IMR-90 (cell line): ENCODE measurements at regions not wholly inside any gene's neighbourhood (a gene's known extent, or its start where the extent isn't known, plus 50 kb on each side); places are given as distances from the start of the nearest gene placed in this dataset.

Source experiments
- ATAC-seq: fragments of 200-7000 bp; cut with Tn5 transposase; 2 replicates; pipeline ENCODE4 v1.9.1; 2020; ENCODE audit warnings: low read depth, mild to moderate bottlenecking, moderate library complexity
- BruUV-seq: library from RNA; stranded (reverse); fragments of 400-500 nt; replicated peaks from 2 replicates; lab custom pipeline; 2021; lab: Mats Ljungman, UMichigan
- CTCF ChIA-PET: fragments of 300-600 bp; formaldehyde crosslinking; extraction: SDS; loops from one replicate; lab custom pipeline; 2021; ENCODE audit warnings: antibody characterized with exemption; lab: Yijun Ruan, JAX
- POLR2A ChIA-PET: fragments of 300-600 bp; sonication (Branson Sonifier 250); formaldehyde crosslinking; loops from one replicate; lab custom pipeline; 2022; ENCODE audit warnings: antibody characterized with exemption; ENCODE audit not compliant: unreplicated experiment; lab: Charles Lee
- DNase-seq: peaks from one replicate; pipeline ENCODE4 v3.0.0; 2013
- H2AFZ ChIP-seq: replicated peaks from 2 replicates; pipeline ENCODE3; 2013; ENCODE audit warnings: low read length, mild to moderate bottlenecking; ENCODE audit not compliant: poor library complexity
- H2AK5ac ChIP-seq: 2 replicates; pipeline ENCODE4 v1.6.1; 2013; ENCODE audit warnings: low read depth, low read length, inconsistent platforms
- H2AK9ac ChIP-seq: replicated peaks from 2 replicates; pipeline ENCODE3; 2013; ENCODE audit warnings: mild to moderate bottlenecking, low read depth, low read length, moderate library complexity; ENCODE audit not compliant: poor library complexity
- H2BK120ac ChIP-seq: 2 replicates; pipeline ENCODE4 v1.6.1; 2013; ENCODE audit warnings: low read depth, low read length, inconsistent platforms
- H2BK15ac ChIP-seq: 3 replicates; pipeline ENCODE4 v1.6.1; 2013; ENCODE audit warnings: low read depth, low read length, inconsistent platforms
- H2BK20ac ChIP-seq: 2 replicates; pipeline ENCODE4 v1.6.1; 2013; ENCODE audit warnings: low read depth, mild to moderate bottlenecking, inconsistent platforms, low read length, moderate library complexity
- H2BK5ac ChIP-seq: 2 replicates; pipeline ENCODE4 v1.6.1; 2013; ENCODE audit warnings: mild to moderate bottlenecking, low read depth, low read length, inconsistent platforms; ENCODE audit not compliant: poor library complexity, severe bottlenecking
- H3K14ac ChIP-seq: replicated peaks from 2 replicates; pipeline ENCODE4 v1.6.1; 2013; ENCODE audit warnings: low read depth, low read length, inconsistent platforms
- H3K18ac ChIP-seq: 2 replicates; pipeline ENCODE4 v1.6.1; 2013; ENCODE audit warnings: low read depth, low read length, control low read depth
- H3K23ac ChIP-seq: 2 replicates; pipeline ENCODE4 v1.6.1; 2013; ENCODE audit warnings: low read depth, low read length, inconsistent platforms
- H3K27ac ChIP-seq: 2 replicates; pipeline ENCODE4 v1.5.1; 2013; ENCODE audit warnings: mild to moderate bottlenecking, control low read depth, low read length; ENCODE audit not compliant: insufficient read depth
- H3K27me3 ChIP-seq: 2 replicates; pipeline ENCODE4 v1.6.1; 2013; ENCODE audit warnings: low read length; ENCODE audit not compliant: control insufficient read depth, insufficient read depth
- H3K36me3 ChIP-seq: 2 replicates; pipeline ENCODE4 v1.6.1; 2013; ENCODE audit warnings: low read length, mixed read lengths; ENCODE audit not compliant: control insufficient read depth, insufficient read depth
- H3K4ac ChIP-seq: 2 replicates; pipeline ENCODE4 v1.6.1; 2013; ENCODE audit warnings: low read depth, low read length, inconsistent platforms
- H3K4me1 ChIP-seq: 2 replicates; pipeline ENCODE4 v1.6.1; 2013; ENCODE audit warnings: low read length, mixed read lengths; ENCODE audit not compliant: control insufficient read depth, insufficient read depth
- H3K4me2 ChIP-seq: 2 replicates; pipeline ENCODE4 v1.6.1; 2013; ENCODE audit warnings: low read depth, mild to moderate bottlenecking, control low read depth, low read length, moderate library complexity
- H3K4me3 ChIP-seq: 2 replicates; pipeline ENCODE4 v1.5.1; 2013; ENCODE audit warnings: low read depth, mild to moderate bottlenecking, control low read depth, low read length, moderate library complexity; ENCODE audit not compliant: insufficient read depth
- H3K56ac ChIP-seq: 2 replicates; pipeline ENCODE4 v1.6.1; 2013; ENCODE audit warnings: low read length, inconsistent platforms; ENCODE audit not compliant: insufficient read depth; ENCODE audit errors: extremely low read depth
- H3K79me1 ChIP-seq, 2 experiments: 2 replicates each; pipeline ENCODE4 v1.6.1; 2013; ENCODE audit warnings: low read length in 2 of 2, inconsistent platforms in 1 of 2, low read depth in 1 of 2
- H3K9ac ChIP-seq: 2 replicates; pipeline ENCODE4 v1.6.1; 2013; ENCODE audit warnings: low read depth, low read length, control low read depth
- H3K9me1 ChIP-seq: 2 replicates; pipeline ENCODE4 v1.6.1; 2013; ENCODE audit warnings: low read length, inconsistent platforms; ENCODE audit not compliant: insufficient read depth
- H3K9me3 ChIP-seq: 2 replicates; pipeline ENCODE4 v1.6.1; 2013; ENCODE audit warnings: low read length; ENCODE audit not compliant: control insufficient read depth, insufficient read depth
- H4K20me1 ChIP-seq: 2 replicates; pipeline ENCODE4 v1.6.1; 2013; ENCODE audit warnings: low read length, inconsistent platforms; ENCODE audit not compliant: insufficient read depth
- H4K5ac ChIP-seq: 2 replicates; pipeline ENCODE4 v1.6.1; 2013; ENCODE audit warnings: mild to moderate bottlenecking, low read depth, low read length, control low read depth
- H4K8ac ChIP-seq, 2 experiments: 2 replicates each; pipeline ENCODE4 v1.6.1; 2013; ENCODE audit warnings: low read depth in 2 of 2, low read length in 2 of 2, control low read depth in 1 of 2, inconsistent platforms in 1 of 2
- H4K91ac ChIP-seq: 2 replicates; pipeline ENCODE4 v1.6.1; 2013; ENCODE audit warnings: low read depth, low read length, inconsistent platforms; ENCODE audit not compliant: insufficient read depth
- BHLHE40 ChIP-seq: fragments of 150-350 bp; IDR thresholded peaks from 2 replicates; pipeline ENCODE4 v1.6.1; 2016; ENCODE audit warnings: mild to moderate bottlenecking, low read depth, low read length
- CEBPB ChIP-seq: IDR thresholded peaks from 2 replicates; pipeline ENCODE4 v1.6.1; 2012; ENCODE audit warnings: low read depth, low read length, improper control_type of control experiment
- CHD1 ChIP-seq: IDR thresholded peaks from 2 replicates; pipeline ENCODE4 v1.6.1; 2012; ENCODE audit warnings: low read depth, low read length, improper control_type of control experiment
- CTCF ChIP-seq: conservative IDR thresholded peaks from 2 replicates; pipeline ENCODE4 v1.5.1; 2012; ENCODE audit warnings: mild to moderate bottlenecking, low read depth, low read length, improper control_type of control experiment
- ELK1 ChIP-seq: fragments of 150-350 bp; IDR thresholded peaks from 2 replicates; pipeline ENCODE4 v1.6.1; 2016; ENCODE audit warnings: low read depth, mild to moderate bottlenecking, low read length, moderate library complexity, borderline replicate concordance
- FOS ChIP-seq: fragments of 150-350 bp; IDR thresholded peaks from 2 replicates; pipeline ENCODE4 v1.6.1; 2016; ENCODE audit warnings: low read depth, low read length
- MAFK ChIP-seq: IDR thresholded peaks from 2 replicates; pipeline ENCODE4 v1.6.1; 2012; ENCODE audit warnings: low read depth, low read length, improper control_type of control experiment
- MAZ ChIP-seq: IDR thresholded peaks from 2 replicates; pipeline ENCODE4 v1.6.1; 2012; ENCODE audit warnings: low read depth, mild to moderate bottlenecking, low read length, improper control_type of control experiment, moderate library complexity, borderline replicate concordance
- MXI1 ChIP-seq: IDR thresholded peaks from 2 replicates; pipeline ENCODE4 v1.6.1; 2012; ENCODE audit warnings: low read depth, mild to moderate bottlenecking, low read length, moderate library complexity, borderline replicate concordance
- NFE2L2 ChIP-seq: fragments of 150-350 bp; IDR thresholded peaks from 2 replicates; pipeline ENCODE4 v1.6.1; 2016; ENCODE audit warnings: low read depth, mild to moderate bottlenecking, low read length
- POLR2A ChIP-seq: IDR thresholded peaks from 2 replicates; pipeline ENCODE4 v1.6.1; 2012; ENCODE audit warnings: mild to moderate bottlenecking, low read depth, low read length
- RAD21 ChIP-seq: IDR thresholded peaks from 2 replicates; pipeline ENCODE4 v1.6.1; 2012; ENCODE audit warnings: low read length, improper control_type of control experiment
- RCOR1 ChIP-seq: IDR thresholded peaks from 2 replicates; pipeline ENCODE4 v1.6.1; 2012; ENCODE audit warnings: mild to moderate bottlenecking, low read length, improper control_type of control experiment; ENCODE audit not compliant: insufficient replicate concordance
- RFX5 ChIP-seq: IDR thresholded peaks from 2 replicates; pipeline ENCODE4 v1.8.0; 2012; ENCODE audit warnings: low read depth, mild to moderate bottlenecking, low read length, moderate library complexity
- SMC3 ChIP-seq: fragments of 150-350 bp; IDR thresholded peaks from 2 replicates; pipeline ENCODE4 v1.6.1; 2016; ENCODE audit warnings: low read depth, mild to moderate bottlenecking, antibody characterized with exemption, low read length, moderate library complexity
- USF2 ChIP-seq: fragments of 150-350 bp; IDR thresholded peaks from 2 replicates; pipeline ENCODE4 v1.6.1; 2017; ENCODE audit warnings: mild to moderate bottlenecking, antibody characterized with exemption, low read length, low read depth
- WGBS, 2 experiments: methylation state at CpG; one replicate each; pipeline versions ENCODE4 v1.1.5 to v1.1.7; 2013; ENCODE audit warnings: missing lambda C conversion rate in 2 of 2; ENCODE audit not compliant: insufficient read length in 1 of 2; ENCODE audit errors: extremely low coverage in 2 of 2; 5-methylcytosine and 5-hydroxymethylcytosine counted together
- dilution Hi-C: fragments of 300-500 bp; cut with HindIII; formaldehyde crosslinking; loops from one replicate; pipeline ENCODE4 v1.14.3; 2018; ENCODE audit warnings: low sequenced_read_pairs; ENCODE audit not compliant: unreplicated experiment
- in situ Hi-C: fragments of 300-500 bp; cut with MboI; formaldehyde crosslinking; loops from 3 replicates; pipeline ENCODE4 v1.14.3; 2019; ENCODE audit warnings: low sequenced_read_pairs, inconsistent platforms, mixed read lengths
- intact Hi-C: fragments of 100-400 bp; cut with micrococcal nuclease; formaldehyde crosslinking; loops from 2 replicates; pipeline ENCODE4 v1.10.0; 2022

GRCh38 chr18:11260961-11261461 is 111.6 kb upstream of the PIEZO2 start:
- no peak overlapping the region for H3K9ac ChIP-seq
- H2AK5ac ChIP-seq, result no peak overlapping the region
- no peak overlapping the region for H3K56ac ChIP-seq
- no peaks in the 10 kb centered on the region for H3K79me1 ChIP-seq
- H3K18ac ChIP-seq, result no peak overlapping the region
- H3K4ac ChIP-seq, result no peak overlapping the region
- TF ChIP-seq CEBPB, result no peak
- TF ChIP-seq MXI1, result no peak
- no peak for TF ChIP-seq USF2
- TF ChIP-seq FOS, result no peak
- TF ChIP-seq POLR2A, result no peak
- no peak for TF ChIP-seq ELK1
- no peak for TF ChIP-seq RAD21
- no peak for TF ChIP-seq SMC3
- TF ChIP-seq MAZ, result no peak
- TF ChIP-seq RFX5, result no peak
- TF ChIP-seq CTCF, result no peak
- no peak for TF ChIP-seq RCOR1
- no peak for TF ChIP-seq NFE2L2
- no peak for TF ChIP-seq MAFK
- no peak for TF ChIP-seq BHLHE40
- no peak for TF ChIP-seq CHD1
- no peak overlapping the region for H2BK15ac ChIP-seq
- H3K4me1 ChIP-seq, result no peaks in the 10 kb centered on the region
- H3K27me3 ChIP-seq, result peaks cover 2% of the 10 kb centered on the region
- no peak overlapping the region for H2BK20ac ChIP-seq
- H3K9me3 ChIP-seq, result no peaks in the 10 kb centered on the region
- no peak overlapping the region for H2BK5ac ChIP-seq
- no peaks in the 10 kb centered on the region for H3K36me3 ChIP-seq
- H4K91ac ChIP-seq, result no peak overlapping the region
- intact Hi-C loops (no loop called here), in situ Hi-C loops (no loop called here), dilution Hi-C loops (no loop called here)
- no peaks in the 10 kb centered on the region for H3K9me1 ChIP-seq
- H2BK120ac ChIP-seq, result no peak overlapping the region
- no peak overlapping the region for H3K4me2 ChIP-seq
- H2AFZ ChIP-seq, result no peak overlapping the region
- ATAC-seq (no peak), DNase-seq (no peak)
- H3K4me3 ChIP-seq, result no peak overlapping the region
- ChIA-PET CTCF (interaction anchor here (1.3 kb wide), 1 partner anchor 15 kb away, joined by 3 read pairs; no protein-coding TSS in a partner anchor), POLR2A (no interaction called here)
- H4K5ac ChIP-seq, result no peak overlapping the region
- no peak overlapping the region for H2AK9ac ChIP-seq
- H3K23ac ChIP-seq, result no peak overlapping the region
- H3K14ac ChIP-seq, result no peak overlapping the region
- WGBS, 2 experiments, result no CpG with 5 or more reads among the region's 3 CpGs
- BruUV-seq, result no TSS peak
- no peaks in the 10 kb centered on the region for H4K20me1 ChIP-seq
- H4K8ac ChIP-seq, result no peak overlapping the region
- no peak overlapping the region for H3K27ac ChIP-seq
